GM13977 (cell line): ENCODE measurements at regions not wholly inside any gene's neighbourhood (a gene's known extent, or its start where the extent isn't known, plus 50 kb on each side); places are given as distances from the start of the nearest gene placed in this dataset.

Experiments used
- DNase-seq: peaks from one replicate; pipeline ENCODE4 v3.0.0; 2012; ENCODE audit warnings: low spot score
- in situ Hi-C: fragments of 300-500 bp; cut with MboI; formaldehyde crosslinking; loops from one replicate; pipeline ENCODE4 v1.12.0; 2022; ENCODE audit warnings: low sequenced_read_pairs, low pct_unique_long_range_greater_than_20kb, mixed read lengths, inconsistent platforms; ENCODE audit not compliant: unreplicated experiment
- TF ChIP-seq, protein P1 (sequence below): IDR thresholded peaks from 2 replicates; pipeline ENCODE4 v1.5.1; 2012; ENCODE audit warnings: mild to moderate bottlenecking, control low read depth; ENCODE audit not compliant: insufficient read depth; ENCODE audit errors: extremely low read depth, missing control alignments

DNA sequence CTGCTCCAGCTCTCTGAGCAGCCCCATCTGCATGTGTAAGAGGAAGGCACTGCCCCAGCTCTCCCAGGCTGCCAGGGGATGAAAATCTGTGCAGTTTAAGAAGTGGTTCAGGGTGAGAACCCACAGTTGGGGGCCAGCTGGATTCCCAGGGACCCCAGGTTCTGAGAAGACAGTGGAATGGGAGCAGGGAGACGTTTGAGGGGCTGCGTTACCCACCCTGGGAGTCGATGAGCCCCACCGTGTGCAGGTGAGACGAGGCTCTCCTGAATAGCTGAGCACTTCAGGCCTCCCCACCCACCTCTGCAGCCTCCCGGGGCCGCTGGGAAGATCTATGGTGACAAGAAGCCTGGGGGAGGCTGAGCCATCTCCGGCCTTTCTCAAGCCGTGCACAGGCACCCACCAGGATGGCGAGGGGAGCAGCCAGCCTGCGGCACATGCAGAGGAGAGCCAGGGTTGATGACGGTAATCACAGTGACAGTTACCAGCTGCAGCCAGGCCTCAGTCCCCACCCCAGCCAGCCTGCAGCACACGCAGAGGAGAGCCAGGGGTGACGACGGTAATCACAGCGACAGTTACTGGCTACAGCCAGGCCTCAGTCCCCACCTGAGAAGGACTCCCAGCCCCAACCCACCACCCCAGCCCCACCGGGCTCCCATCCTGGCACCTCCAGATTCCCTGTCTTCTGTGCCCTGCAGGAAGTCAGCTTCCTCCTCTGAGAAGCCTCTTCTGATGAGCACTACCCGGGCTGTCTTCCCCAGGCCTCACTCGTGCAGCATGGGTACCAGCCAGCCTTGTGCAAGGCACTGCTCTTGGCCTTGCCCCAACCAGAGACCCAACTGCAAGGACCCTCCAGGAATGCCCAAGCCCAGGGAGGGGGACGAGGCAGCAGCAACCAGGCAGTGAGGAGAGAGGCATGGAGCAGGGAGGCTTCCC is 150.8 kb upstream of the PPP1R26 start:
- no peak for DNase-seq
- TF ChIP-seq, protein P1, sequence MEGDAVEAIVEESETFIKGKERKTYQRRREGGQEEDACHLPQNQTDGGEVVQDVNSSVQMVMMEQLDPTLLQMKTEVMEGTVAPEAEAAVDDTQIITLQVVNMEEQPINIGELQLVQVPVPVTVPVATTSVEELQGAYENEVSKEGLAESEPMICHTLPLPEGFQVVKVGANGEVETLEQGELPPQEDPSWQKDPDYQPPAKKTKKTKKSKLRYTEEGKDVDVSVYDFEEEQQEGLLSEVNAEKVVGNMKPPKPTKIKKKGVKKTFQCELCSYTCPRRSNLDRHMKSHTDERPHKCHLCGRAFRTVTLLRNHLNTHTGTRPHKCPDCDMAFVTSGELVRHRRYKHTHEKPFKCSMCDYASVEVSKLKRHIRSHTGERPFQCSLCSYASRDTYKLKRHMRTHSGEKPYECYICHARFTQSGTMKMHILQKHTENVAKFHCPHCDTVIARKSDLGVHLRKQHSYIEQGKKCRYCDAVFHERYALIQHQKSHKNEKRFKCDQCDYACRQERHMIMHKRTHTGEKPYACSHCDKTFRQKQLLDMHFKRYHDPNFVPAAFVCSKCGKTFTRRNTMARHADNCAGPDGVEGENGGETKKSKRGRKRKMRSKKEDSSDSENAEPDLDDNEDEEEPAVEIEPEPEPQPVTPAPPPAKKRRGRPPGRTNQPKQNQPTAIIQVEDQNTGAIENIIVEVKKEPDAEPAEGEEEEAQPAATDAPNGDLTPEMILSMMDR = no peak
- in situ Hi-C loops = no loop called here

GRCh38 chr9:135329571-135330306 is 149.8 kb upstream of the PPP1R26 start:
- TF ChIP-seq, protein P1 = no peak
- in situ Hi-C loops = no loop called here
- DNase-seq = no peak

DNA sequence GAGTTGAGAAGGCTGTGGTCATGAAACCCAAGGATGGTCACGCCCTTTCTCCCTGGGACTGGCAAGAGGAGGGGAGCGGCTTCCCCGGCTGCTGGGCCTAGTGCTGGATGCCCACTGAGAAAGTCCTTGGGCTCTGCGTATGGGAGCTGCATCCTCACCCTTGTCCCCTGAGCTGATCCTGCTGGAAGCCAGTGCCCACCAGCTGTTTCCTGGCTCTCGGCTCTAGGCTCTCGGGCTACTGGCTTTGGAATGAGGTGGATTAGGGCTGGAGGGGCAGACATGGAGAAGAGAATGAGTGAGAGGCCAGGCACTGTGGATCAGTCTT is 149.3 kb upstream of the PPP1R26 start:
- TF ChIP-seq, protein P1 = no peak
- DNase-seq = no peak
- in situ Hi-C loops = no loop called here

DNA sequence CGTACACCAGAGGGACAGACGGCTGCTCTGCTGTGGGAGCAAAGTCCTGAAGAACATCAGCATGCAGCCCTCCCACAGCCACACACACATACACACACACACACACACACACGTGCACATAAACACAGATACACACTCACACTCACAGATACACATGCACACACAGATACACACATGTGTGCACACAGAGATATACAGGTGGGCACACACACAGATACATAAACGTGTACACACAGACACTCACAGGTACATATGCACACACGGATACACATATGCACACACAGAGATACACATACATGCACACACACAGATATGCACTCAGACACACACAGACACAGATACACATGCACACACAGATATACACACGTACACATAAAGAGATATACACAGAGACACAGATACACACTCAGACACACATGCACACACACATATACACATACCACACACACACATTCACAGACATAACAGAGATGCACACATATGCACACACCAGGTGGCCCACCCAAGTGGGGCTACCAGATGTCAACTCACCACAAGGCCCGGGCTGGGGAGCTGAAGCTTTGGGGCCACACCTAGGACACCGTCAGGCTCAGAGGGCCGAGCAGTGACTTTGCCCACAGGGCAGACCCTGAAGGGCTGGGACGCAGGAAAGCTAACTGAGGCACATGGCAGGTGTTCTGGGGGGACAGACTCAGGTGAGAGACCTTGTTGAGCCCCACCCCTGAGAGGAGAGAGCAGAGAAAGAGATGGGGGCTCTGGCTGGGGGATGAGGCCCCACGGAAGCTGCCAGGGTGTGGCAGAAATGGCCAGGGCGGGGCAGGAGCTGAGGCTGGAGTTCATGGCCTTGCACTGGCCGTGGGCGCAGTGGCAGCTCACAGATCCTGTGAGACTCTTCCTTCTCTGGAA is 148.6 kb upstream of the PPP1R26 start:
- in situ Hi-C loops = no loop called here
- TF ChIP-seq, protein P1 = no peak
- no peak for DNase-seq

DNA sequence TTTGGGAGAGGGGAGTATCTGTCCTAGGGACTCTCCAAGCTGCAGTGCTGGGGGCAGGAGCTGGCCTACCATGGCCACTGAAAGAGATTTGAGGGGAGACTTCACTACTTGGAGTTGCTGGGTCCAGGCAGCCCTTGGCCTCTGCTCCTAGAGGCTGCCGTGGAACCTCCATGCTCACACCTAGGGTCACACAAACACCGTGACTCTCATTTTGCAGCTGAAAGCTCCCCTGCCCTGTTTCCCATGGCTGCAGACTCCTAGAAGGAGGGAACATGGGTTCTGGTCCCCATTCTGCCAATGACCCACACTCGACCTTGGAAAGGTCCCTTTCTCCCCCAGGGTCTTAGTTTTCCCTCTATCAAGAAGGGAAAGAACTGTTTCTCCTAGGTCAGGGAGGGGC is 147.1 kb upstream of the PPP1R26 start:
- in situ Hi-C loops = no loop called here
- TF ChIP-seq, protein P1 = no peak
- DNase-seq = no peak

DNA sequence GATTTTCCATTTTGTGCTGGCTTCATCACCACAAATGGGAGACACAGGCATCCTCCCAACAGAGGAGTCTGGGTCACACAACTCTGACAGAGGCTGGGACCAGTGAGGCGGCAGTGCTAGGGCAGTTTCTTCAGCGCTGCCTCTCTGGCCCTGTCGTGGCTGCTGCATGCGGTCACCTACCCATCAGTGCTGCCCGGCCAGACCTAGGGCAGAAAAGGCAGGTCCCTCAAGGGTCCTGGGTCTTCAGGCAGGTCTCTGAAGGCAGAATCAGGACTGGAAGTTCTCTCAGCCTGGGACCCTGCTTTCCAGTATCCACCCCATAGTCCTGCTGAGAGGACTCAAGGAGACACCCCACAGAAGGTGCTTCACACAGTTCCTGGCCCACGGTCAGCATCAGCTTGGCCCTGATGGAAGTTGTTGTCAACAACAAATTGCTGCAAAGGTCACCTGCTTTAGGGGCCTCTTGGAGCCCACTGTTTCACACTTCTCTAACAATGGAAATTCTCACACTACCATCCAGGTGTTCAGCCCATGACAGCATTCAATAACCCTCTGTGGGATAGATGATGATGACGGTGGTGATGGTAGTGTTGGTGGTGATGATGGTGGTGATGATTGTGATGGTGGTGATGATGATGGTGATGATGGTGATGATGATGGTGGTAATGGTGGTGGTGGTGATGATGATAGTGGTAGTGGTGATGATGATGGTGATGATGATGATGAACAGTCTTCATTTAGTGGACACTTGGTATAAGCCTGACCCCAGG is 146.4 kb upstream of the PPP1R26 start:
- TF ChIP-seq, protein P1 = no peak
- in situ Hi-C loops = no loop called here
- no peak for DNase-seq
